HG03103 (cell line): ENCODE measurements at regions not wholly inside any gene's neighbourhood (a gene's known extent, or its start where the extent isn't known, plus 50 kb on each side); places are given as distances from the start of the nearest gene placed in this dataset.

ENCODE experiments used
- ATAC-seq: cut with Tn5 transposase; IDR thresholded peaks from one replicate; pipeline ENCODE4 v1.9.1; 2021; ENCODE audit warnings: low read depth; ENCODE audit not compliant: unreplicated experiment

- ATAC-seq: no peak
Observed at GRCh38 chr4:132245319-132245718, 903.8 kb upstream of the PCDH10 start.

GRCh38 chr4:132264176-132264575 is 884.9 kb upstream of the PCDH10 start:
- ATAC-seq: no peak

- no peak for ATAC-seq
Observed at GRCh38 chr4:132266374-132266773, 882.7 kb upstream of the PCDH10 start.

GRCh38 chr4:132267321-132267720 is 881.8 kb upstream of the PCDH10 start:
- ATAC-seq: no peak

- ATAC-seq: no peak
Observed at GRCh38 chr4:132269303-132269990, 879.6 kb upstream of the PCDH10 start.

- ATAC-seq: no peak
Observed at GRCh38 chr4:132275583-132276121, 873.4 kb upstream of the PCDH10 start.

GRCh38 chr4:132276185-132276584 is 872.9 kb upstream of the PCDH10 start:
- no peak for ATAC-seq

- ATAC-seq: no peak
Observed at GRCh38 chr4:132276989-132277388, 872.1 kb upstream of the PCDH10 start.

GRCh38 chr4:132281733-132282132 is 867.4 kb upstream of the PCDH10 start:
- no peak for ATAC-seq

GRCh38 chr4:132284910-132285426 is 864.1 kb upstream of the PCDH10 start:
- no peak for ATAC-seq

- no peak for ATAC-seq
Observed at GRCh38 chr4:132297346-132297745, 851.7 kb upstream of the PCDH10 start.

GRCh38 chr4:132299841-132300240 is 849.3 kb upstream of the PCDH10 start:
- no peak for ATAC-seq

- ATAC-seq: no peak
Observed at GRCh38 chr4:132312521-132312920, 836.6 kb upstream of the PCDH10 start.

- no peak for ATAC-seq
Observed at GRCh38 chr4:132313852-132314251, 835.2 kb upstream of the PCDH10 start.

GRCh38 chr4:132316738-132317137 is 832.4 kb upstream of the PCDH10 start:
- ATAC-seq: no peak

- ATAC-seq: no peak
Observed at GRCh38 chr4:132317923-132318322, 831.2 kb upstream of the PCDH10 start.

GRCh38 chr4:132328761-132329160 is 820.3 kb upstream of the PCDH10 start:
- ATAC-seq: no peak

- no peak for ATAC-seq
Observed at GRCh38 chr4:132330994-132331393, 818.1 kb upstream of the PCDH10 start.

GRCh38 chr4:132332932-132333723 is 816.0 kb upstream of the PCDH10 start:
- no peak for ATAC-seq

- ATAC-seq: no peak
Observed at GRCh38 chr4:132333724-132334047, 815.4 kb upstream of the PCDH10 start.

GRCh38 chr4:132334081-132334480 is 815.0 kb upstream of the PCDH10 start:
- no peak for ATAC-seq
